T47D (cell line): ENCODE measurements at regions not wholly inside any gene's neighbourhood (a gene's known extent, or its start where the extent isn't known, plus 50 kb on each side); places are given as distances from the start of the nearest gene placed in this dataset.
A peak's percentile ranks its signal among the peaks of the same experiment; 100 is the strongest.

Source experiments
- DNase-seq, 2 experiments: peaks; one replicate each; pipeline versions ENCODE4 v3.0.0 to v3.0.0-alpha.2; 2011 to 2012; ENCODE audit warnings: low read depth in 1 of 2, low spot score in 1 of 2
- JUND ChIP-seq: IDR thresholded peaks from 2 replicates; pipeline ENCODE4 v1.6.1; 2012; ENCODE audit warnings: low read depth
- in situ Hi-C: cut with HindIII; loops from 2 replicates; pipeline ENCODE4 v1.10.0; 2016; ENCODE audit warnings: low sequenced_read_pairs, low pct_unique_long_range_greater_than_20kb

- TF ChIP-seq JUND: no peak
- no peak for DNase-seq
- in situ Hi-C loops: no loop called here
These were observed 160.7 kb upstream of the COBL start for GRCh38 chr7:51477323-51477722.

GRCh38 chr7:51476026-51476425 is 159.4 kb upstream of the COBL start:
- TF ChIP-seq JUND: no peak
- in situ Hi-C loops: no loop called here

GRCh38 chr7:51472873-51473272 is 156.3 kb upstream of the COBL start:
- no peak for DNase-seq
- no peak for TF ChIP-seq JUND
- in situ Hi-C loops: no loop called here

More at GRCh38 chr7:51476026-51476425, 159.4 kb upstream of the COBL start:
- no peak for DNase-seq

DNA sequence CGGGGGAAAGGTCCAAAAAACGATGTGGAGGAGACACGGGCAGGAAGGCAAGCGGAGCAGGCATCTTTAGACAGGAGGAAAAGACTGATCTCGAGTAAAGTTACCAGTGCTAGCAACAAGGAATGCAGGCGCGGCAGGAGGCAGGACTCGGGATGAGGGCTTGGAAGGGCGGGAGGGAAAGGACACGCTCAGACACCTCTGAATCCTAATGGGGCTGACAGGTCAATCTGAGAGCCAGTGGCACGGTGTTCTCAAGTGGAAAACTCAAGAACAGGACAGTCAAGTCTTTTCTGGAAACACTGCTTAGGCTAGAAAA is 155.3 kb upstream of the COBL start:
- in situ Hi-C loops: no loop called here
- TF ChIP-seq JUND: no peak
- peak in 1 of 2 experiments; percentile 18 for DNase-seq

DNA sequence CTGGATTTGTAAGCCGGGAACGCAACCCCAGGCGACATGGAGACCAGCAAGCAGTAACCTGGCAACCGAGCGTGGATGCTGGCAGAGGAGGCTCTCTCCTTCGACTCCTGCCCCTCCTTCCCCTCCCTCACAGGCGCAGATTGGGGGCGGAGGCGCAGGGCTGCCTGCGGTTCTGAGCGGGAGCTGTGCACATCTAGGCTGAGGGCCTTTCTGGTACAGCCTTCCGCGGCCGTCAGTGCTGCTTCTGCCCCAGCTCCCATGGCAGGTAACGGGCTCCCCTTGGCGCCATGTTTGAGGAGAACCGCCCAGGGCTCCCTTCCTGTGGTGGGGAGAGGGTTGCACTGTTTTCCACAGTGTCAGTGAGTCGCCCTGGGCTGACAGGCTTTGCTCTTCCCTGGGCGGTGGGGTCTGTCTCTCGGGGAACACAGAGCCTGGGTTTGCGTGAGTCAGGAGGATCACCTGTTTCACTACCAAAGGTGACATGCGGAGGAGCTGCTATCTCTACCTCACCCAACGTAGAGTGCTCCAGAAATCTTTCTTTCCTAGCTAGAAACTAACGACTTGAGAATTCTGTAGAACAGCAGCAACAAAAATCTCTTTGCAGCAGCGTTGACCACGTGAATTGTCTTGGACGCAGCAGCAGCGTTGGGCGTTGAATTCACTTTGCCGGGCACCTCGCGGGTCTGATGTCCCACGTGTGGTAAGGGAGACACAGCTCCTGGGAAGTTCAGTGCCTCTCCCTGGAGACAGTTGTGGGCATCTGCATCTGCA is 154.8 kb upstream of the COBL start:
- DNase-seq: no peak
- TF ChIP-seq JUND: no peak
- in situ Hi-C loops: no loop called here

- no peak for DNase-seq
- TF ChIP-seq JUND: no peak
- in situ Hi-C loops: no loop called here
These were observed 150.9 kb upstream of the COBL start for GRCh38 chr7:51467384-51468017.

GRCh38 chr7:51459809-51460208 is 143.2 kb upstream of the COBL start:
- in situ Hi-C loops: no loop called here
- no peak for DNase-seq
- TF ChIP-seq JUND: no peak

GRCh38 chr7:51458693-51459092 is 142.1 kb upstream of the COBL start:
- in situ Hi-C loops: no loop called here
- no peak for DNase-seq
- no peak for TF ChIP-seq JUND

GRCh38 chr7:51457079-51457478 is 140.5 kb upstream of the COBL start:
- no peak for TF ChIP-seq JUND
- DNase-seq: no peak
- in situ Hi-C loops: no loop called here

DNA sequence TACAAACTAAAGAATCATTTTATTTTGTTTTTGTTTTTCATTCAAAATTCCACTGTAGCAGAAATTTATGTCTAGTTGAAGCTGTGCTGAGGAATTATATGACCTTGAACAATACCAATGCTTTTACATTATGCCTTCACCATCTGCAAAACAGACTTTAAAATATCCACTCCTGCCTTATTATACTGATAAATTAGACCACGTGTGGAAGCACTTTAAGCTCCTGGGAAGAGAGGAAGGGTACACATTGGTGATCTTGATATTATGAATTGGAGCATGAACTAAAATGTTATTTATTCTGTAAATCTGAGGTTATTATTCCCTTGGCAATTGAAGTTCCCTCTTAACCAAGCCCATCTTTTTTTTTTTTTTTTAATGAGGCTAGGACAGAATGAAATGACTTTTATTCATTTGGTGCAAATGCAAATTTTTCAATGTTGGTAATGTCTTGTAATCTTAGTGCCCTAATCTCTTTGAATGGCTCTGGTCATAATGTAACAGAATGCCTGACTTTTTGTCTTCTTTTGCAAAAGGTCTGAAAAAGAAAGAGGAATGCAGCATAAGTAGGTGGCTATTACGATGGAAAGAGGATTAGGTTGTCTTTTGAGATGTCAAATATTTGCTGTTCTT is 139.9 kb upstream of the COBL start:
- in situ Hi-C loops: no loop called here
- no peak for DNase-seq
- TF ChIP-seq JUND: no peak

- no peak for TF ChIP-seq JUND
- DNase-seq: peak in 1 of 2 experiments; percentile 38
- in situ Hi-C loops: no loop called here
These were observed 139.3 kb upstream of the COBL start for GRCh38 chr7:51455948-51456347.

DNA sequence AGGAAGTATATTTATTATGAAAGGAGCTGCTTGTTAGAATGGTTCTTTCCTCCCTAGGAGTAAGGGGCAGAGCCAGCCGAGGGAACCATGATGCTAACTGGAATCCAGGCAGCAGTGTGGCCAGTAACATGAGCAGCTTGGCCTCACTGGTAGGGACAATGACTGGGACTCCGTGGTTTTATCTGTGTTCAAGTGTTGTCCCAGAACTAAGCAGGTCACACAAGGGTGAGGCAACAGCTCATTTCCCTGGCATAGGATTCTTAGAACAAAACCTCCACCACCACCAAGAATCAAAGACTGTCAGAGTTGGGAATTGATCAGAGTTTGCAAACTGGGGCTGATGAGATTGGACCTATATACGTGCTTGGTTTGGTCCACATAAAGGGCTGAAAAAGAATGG is 138.9 kb upstream of the COBL start:
- no peak for DNase-seq
- in situ Hi-C loops: no loop called here
- no peak for TF ChIP-seq JUND

DNA sequence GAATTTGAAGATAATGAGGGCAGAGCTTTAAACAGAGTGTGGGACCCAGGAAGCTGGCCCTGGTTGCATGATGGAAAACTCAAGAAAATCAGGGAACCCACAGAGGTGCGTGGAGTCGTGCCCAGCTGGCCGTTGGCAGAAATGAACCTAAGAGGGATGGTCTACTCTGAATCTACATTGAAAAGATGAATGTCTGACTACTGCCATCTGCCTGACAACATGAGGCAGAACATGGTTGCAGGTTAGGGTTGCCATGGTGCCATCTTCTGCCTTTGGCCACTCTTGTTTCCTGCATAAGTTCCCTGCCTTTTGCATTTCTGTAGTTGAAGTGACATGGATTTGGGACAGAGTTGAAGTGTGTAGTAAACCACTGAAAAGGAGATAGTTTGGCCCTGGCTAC is 138.5 kb upstream of the COBL start:
- DNase-seq: no peak
- in situ Hi-C loops: no loop called here
- TF ChIP-seq JUND: no peak
